ENCODE measurements at regions not wholly inside any gene's neighbourhood (a gene's known extent, or its start where the extent isn't known, plus 50 kb on each side); places are given as distances from the start of the nearest gene placed in this dataset.
"Not testable (repeated sequence)": the region's sequence is repeated elsewhere in the genome, so short reads cannot be mapped to it uniquely, and the experiment has no call there.

DNA sequence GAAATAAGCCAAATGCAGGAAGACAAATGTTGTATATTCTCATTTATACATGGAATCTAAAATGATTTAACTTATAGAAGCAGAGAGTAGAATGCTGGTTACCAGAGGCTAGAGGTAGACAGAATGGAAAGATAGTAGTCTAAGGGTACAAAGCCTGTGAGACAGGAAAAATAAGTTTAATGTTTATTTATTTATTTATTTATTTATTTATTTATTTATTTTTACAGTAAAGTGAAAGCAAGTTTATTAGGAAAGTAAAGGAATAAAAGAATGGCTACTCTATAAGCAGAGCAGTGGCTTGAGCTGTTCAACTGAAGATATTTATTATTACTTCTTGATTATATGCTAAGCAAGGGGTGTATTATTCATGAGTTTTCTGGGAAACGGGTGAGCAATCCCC is 203.2 kb downstream of the LAS1L start:
- no peaks in the 10 kb centered on the region for H3K4me1 ChIP-seq (ENCODE audit: control insufficient read depth in 1 of 2, insufficient read depth in 2 of 2, low read length in 2 of 2)
- H3K27ac ChIP-seq (ENCODE audit: low read depth, low read length), result no peak overlapping the region
- no peaks in the 10 kb centered on the region for H3K36me3 ChIP-seq (ENCODE audit: control insufficient read depth in 1 of 2, insufficient read depth in 2 of 2, low read length in 2 of 2)
- H3K27me3 ChIP-seq (ENCODE audit: control insufficient read depth in 1 of 2, insufficient read depth in 2 of 2, low read length in 2 of 2), result no peaks in the 10 kb centered on the region
- no peak overlapping the region for H3K9ac ChIP-seq (ENCODE audit: low read depth in 1 of 2, low read length in 2 of 2)
- no peak overlapping the region for H3K4me3 ChIP-seq (ENCODE audit: low read depth in 1 of 2, low read length in 2 of 2)
- no peaks in the 10 kb centered on the region for H3K9me3 ChIP-seq (ENCODE audit: control insufficient read depth in 1 of 2, low read length in 2 of 2)

DNA sequence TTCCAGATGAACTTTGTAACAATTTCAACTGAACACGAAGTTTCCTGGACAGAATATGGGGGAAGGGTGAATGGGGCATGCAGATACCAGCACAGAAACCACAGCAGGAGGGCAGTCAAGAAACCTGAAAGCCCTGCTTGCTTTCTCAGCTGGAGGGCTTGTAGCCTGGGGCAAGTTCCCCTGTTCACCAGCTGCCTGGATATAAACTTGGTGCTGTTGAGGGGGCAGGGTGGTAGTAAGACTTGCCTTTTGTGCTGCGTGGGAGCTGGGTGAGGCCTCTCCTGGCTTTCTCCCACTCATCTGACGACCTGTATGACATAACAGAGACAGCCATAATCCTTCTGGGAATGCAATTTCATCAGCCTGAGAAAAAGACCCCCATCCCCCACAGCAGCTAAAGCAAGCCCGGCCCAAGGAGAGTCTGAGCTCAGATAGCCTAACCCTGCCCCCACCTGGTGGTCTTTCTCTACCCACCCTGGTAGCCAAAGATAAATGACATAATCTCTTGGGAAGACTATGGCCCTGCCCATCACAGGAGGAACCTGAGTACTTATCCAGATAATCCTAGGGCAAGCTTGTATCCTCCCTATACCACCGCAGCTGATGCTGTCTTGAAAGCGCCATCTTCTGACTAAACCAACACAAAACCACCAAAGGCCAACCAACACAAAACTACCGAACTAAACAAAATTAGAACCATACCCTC is 234.3 kb downstream of the LAS1L start:
- H3K36me3 ChIP-seq (ENCODE audit: control insufficient read depth in 1 of 2, insufficient read depth in 2 of 2, low read length in 2 of 2), result no peaks in the 10 kb centered on the region
- no peak overlapping the region for H3K27ac ChIP-seq (ENCODE audit: low read depth, low read length)
- no peaks in the 10 kb centered on the region for H3K27me3 ChIP-seq (ENCODE audit: control insufficient read depth in 1 of 2, insufficient read depth in 2 of 2, low read length in 2 of 2)
- no peak overlapping the region for H3K4me3 ChIP-seq (ENCODE audit: low read depth in 1 of 2, low read length in 2 of 2)
- H3K9me3 ChIP-seq (ENCODE audit: control insufficient read depth in 1 of 2, low read length in 2 of 2), result peaks cover 0 to 8% of the 10 kb centered on the region in 2 donors
- H3K4me1 ChIP-seq (ENCODE audit: control insufficient read depth in 1 of 2, insufficient read depth in 2 of 2, low read length in 2 of 2), result no peaks in the 10 kb centered on the region
- H3K9ac ChIP-seq (ENCODE audit: low read depth in 1 of 2, low read length in 2 of 2), result no peak overlapping the region

DNA sequence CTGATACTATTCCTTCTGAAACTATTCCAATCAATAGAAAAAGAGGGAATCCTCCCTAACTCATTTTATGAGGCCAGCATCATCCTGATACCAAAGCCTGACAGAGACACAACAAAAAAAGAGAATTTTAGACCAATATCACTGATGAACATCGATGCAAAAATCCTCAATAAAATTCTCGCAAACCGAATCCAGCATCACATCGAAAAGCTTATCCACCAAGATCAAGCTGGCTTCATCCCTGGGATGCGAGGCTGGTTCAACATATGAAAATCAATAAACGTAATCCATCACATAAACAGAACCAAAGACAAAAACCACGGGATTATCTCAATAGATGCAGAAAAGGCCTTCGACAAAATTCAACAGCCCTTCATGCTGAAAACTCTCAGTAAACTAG is 251.7 kb downstream of the LAS1L start:
- not testable (repeated sequence) for H3K27ac ChIP-seq (ENCODE audit: low read depth, low read length); H3K27me3 ChIP-seq (ENCODE audit: control insufficient read depth in 1 of 2, insufficient read depth in 2 of 2, low read length in 2 of 2); H3K4me1 ChIP-seq (ENCODE audit: control insufficient read depth in 1 of 2, insufficient read depth in 2 of 2, low read length in 2 of 2); H3K4me3 ChIP-seq (ENCODE audit: low read depth in 1 of 2, low read length in 2 of 2); H3K9me3 ChIP-seq (ENCODE audit: control insufficient read depth in 1 of 2, low read length in 2 of 2); H3K36me3 ChIP-seq (ENCODE audit: control insufficient read depth in 1 of 2, insufficient read depth in 2 of 2, low read length in 2 of 2); H3K9ac ChIP-seq (ENCODE audit: low read depth in 1 of 2, low read length in 2 of 2)

DNA sequence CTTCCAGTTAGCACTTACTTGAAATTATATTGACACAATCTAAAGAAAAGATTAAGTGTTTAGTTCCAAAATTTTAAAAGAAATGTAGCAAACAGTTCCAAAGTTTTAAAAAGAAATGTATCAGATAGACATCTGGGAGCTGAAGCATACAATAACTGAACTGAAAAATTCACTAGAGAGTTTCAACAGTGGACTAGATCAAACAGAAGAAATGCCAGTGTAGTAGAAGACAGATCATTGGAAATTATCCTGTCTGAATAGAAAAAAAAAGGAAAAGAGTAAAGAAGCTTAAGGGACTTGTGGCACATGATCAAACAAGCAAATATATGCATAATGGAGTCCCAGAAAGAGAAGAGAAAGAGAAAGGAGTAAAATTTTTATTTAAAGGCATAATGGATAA is 261.4 kb downstream of the LAS1L start:
- H3K27ac ChIP-seq (ENCODE audit: low read depth, low read length), result no peak overlapping the region
- H3K36me3 ChIP-seq (ENCODE audit: control insufficient read depth in 1 of 2, insufficient read depth in 2 of 2, low read length in 2 of 2), result no peaks in the 10 kb centered on the region
- H3K4me3 ChIP-seq (ENCODE audit: low read depth in 1 of 2, low read length in 2 of 2), result no peak overlapping the region
- H3K4me1 ChIP-seq (ENCODE audit: control insufficient read depth in 1 of 2, insufficient read depth in 2 of 2, low read length in 2 of 2), result no peaks in the 10 kb centered on the region
- H3K27me3 ChIP-seq (ENCODE audit: control insufficient read depth in 1 of 2, insufficient read depth in 2 of 2, low read length in 2 of 2), result no peaks in the 10 kb centered on the region
- no peak overlapping the region for H3K9ac ChIP-seq (ENCODE audit: low read depth in 1 of 2, low read length in 2 of 2)
- H3K9me3 ChIP-seq (ENCODE audit: control insufficient read depth in 1 of 2, low read length in 2 of 2), result peaks cover 14 to 24% of the 10 kb centered on the region in 2 donors

DNA sequence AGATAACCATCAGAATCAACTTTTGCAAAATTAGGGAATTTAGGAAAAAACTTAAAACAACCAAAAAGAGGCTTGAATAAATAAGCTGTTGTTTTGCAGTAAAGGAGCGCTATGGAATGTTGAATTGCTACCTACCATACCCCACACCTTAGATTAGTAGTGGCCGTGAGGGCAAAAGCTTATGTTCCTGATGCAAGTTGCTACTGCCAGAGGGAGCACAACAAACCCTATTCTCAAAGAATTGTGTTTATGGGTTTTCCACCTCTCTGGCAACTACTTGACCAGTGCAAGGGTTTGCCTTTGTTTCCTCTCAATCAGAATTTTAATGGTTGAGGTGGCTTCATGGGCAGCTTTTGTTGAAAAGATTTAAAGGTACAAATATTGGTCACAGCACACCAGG is 268.1 kb downstream of the LAS1L start:
- Histone ChIP-seq H3K27me3 (ENCODE audit: control insufficient read depth in 1 of 2, insufficient read depth in 2 of 2, low read length in 2 of 2) (no peaks in the 10 kb centered on the region), H3K9ac (ENCODE audit: low read depth in 1 of 2, low read length in 2 of 2) (no peak overlapping the region), H3K36me3 (ENCODE audit: control insufficient read depth in 1 of 2, insufficient read depth in 2 of 2, low read length in 2 of 2) (no peaks in the 10 kb centered on the region), H3K27ac (ENCODE audit: low read depth, low read length) (no peak overlapping the region), H3K4me1 (ENCODE audit: control insufficient read depth in 1 of 2, insufficient read depth in 2 of 2, low read length in 2 of 2) (no peaks in the 10 kb centered on the region), H3K9me3 (ENCODE audit: control insufficient read depth in 1 of 2, low read length in 2 of 2) (no peaks in the 10 kb centered on the region), H3K4me3 (ENCODE audit: low read depth in 1 of 2, low read length in 2 of 2) (no peak overlapping the region)

DNA sequence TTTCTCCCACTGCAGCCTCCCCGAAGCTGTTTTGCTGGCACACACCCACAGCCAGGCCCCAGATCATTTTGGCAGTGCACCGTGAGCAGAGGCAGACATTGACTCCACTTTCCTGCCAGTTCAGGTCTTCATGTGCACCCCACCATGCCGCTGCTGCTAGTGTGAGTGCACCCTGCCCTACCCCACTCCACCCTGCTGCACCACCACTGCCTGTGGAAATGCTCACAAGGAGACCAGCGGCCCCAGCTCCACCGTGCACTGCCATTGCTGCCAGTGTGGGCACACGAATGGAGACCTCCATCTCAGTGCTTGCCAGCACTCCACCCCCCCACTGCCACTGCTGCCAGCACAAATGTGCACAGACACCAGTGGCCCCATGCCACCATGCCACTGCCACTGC is 277.6 kb upstream of the ZC4H2 start:
- H3K4me3 ChIP-seq (ENCODE audit: low read depth in 1 of 2, low read length in 2 of 2), result no peak overlapping the region
- no peaks in the 10 kb centered on the region for H3K4me1 ChIP-seq (ENCODE audit: control insufficient read depth in 1 of 2, insufficient read depth in 2 of 2, low read length in 2 of 2)
- no peak overlapping the region for H3K9ac ChIP-seq (ENCODE audit: low read depth in 1 of 2, low read length in 2 of 2)
- peaks cover 0 to 4% of the 10 kb centered on the region in 2 donors for H3K9me3 ChIP-seq (ENCODE audit: control insufficient read depth in 1 of 2, low read length in 2 of 2)
- no peak overlapping the region for H3K27ac ChIP-seq (ENCODE audit: low read depth, low read length)
- no peaks in the 10 kb centered on the region for H3K27me3 ChIP-seq (ENCODE audit: control insufficient read depth in 1 of 2, insufficient read depth in 2 of 2, low read length in 2 of 2)
- no peaks in the 10 kb centered on the region for H3K36me3 ChIP-seq (ENCODE audit: control insufficient read depth in 1 of 2, insufficient read depth in 2 of 2, low read length in 2 of 2)

DNA sequence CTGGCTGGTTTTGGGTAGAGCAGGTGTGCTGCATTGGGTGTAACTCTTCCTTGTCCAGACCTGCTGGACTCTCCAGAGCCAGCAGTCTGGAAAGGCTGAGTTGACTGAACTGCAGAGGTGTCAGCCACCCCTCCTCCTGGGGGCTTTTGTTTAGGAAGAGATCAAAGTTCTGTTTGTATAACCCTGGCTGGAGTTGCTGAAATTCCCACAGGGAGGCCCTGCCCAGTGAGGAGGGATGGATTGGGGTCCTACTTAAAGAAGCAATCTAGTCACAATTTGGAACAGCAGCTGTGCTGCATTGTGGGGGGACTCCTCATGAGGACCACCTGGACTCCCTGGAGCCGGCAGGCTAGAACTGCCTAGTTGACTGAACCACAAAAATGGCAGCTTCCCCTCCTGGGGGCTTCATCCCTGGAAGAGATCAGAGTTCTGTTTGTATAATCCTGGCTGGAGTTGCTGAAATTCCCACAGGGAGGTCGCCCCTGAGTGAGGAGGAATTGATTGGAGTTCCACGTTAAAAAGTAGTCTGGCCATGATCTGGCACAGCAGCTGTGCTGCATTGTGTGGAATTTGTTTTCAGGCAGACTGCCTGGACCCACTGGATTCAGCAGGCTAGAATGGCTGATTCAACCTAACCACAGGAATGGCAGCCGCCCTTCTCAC is 264.9 kb upstream of the ZC4H2 start:
- Histone ChIP-seq H3K27me3 (ENCODE audit: control insufficient read depth in 1 of 2, insufficient read depth in 2 of 2, low read length in 2 of 2) (no peaks in the 10 kb centered on the region), H3K4me3 (ENCODE audit: low read depth in 1 of 2, low read length in 2 of 2) (no peak overlapping the region), H3K4me1 (ENCODE audit: control insufficient read depth in 1 of 2, insufficient read depth in 2 of 2, low read length in 2 of 2) (no peaks in the 10 kb centered on the region), H3K9ac (ENCODE audit: low read depth in 1 of 2, low read length in 2 of 2) (no peak overlapping the region), H3K36me3 (ENCODE audit: control insufficient read depth in 1 of 2, insufficient read depth in 2 of 2, low read length in 2 of 2) (no peaks in the 10 kb centered on the region), H3K9me3 (ENCODE audit: control insufficient read depth in 1 of 2, low read length in 2 of 2) (peaks cover 4 to 5% of the 10 kb centered on the region in 2 donors), H3K27ac (ENCODE audit: low read depth, low read length) (no peak overlapping the region)

DNA sequence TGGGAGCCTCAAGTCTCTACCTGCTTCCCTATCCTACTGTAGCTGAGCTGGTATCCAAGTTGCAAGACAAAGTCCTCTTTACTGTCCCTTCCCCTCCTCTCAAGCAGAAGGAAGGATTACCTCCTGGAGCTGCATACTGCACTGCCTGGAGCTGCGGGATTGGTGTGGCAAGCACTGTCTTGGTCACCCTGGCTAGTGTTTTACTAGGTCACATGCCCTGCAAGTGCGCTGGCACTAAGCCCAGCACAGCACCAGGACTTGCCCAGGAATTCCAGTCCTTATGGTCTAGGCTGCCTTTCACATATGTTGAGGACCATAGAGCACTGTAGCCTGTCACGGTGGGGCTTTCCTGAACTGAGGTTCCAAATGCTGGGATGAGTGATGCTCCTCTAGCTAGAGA is 227.3 kb upstream of the ZC4H2 start:
- H3K4me3 ChIP-seq (ENCODE audit: low read depth in 1 of 2, low read length in 2 of 2), result no peak overlapping the region
- no peak overlapping the region for H3K9ac ChIP-seq (ENCODE audit: low read depth in 1 of 2, low read length in 2 of 2)
- no peak overlapping the region for H3K27ac ChIP-seq (ENCODE audit: low read depth, low read length)
- no peaks in the 10 kb centered on the region for H3K27me3 ChIP-seq (ENCODE audit: control insufficient read depth in 1 of 2, insufficient read depth in 2 of 2, low read length in 2 of 2)
- H3K9me3 ChIP-seq (ENCODE audit: control insufficient read depth in 1 of 2, low read length in 2 of 2), result no peaks in the 10 kb centered on the region
- H3K36me3 ChIP-seq (ENCODE audit: control insufficient read depth in 1 of 2, insufficient read depth in 2 of 2, low read length in 2 of 2), result no peaks in the 10 kb centered on the region
- no peaks in the 10 kb centered on the region for H3K4me1 ChIP-seq (ENCODE audit: control insufficient read depth in 1 of 2, insufficient read depth in 2 of 2, low read length in 2 of 2)

DNA sequence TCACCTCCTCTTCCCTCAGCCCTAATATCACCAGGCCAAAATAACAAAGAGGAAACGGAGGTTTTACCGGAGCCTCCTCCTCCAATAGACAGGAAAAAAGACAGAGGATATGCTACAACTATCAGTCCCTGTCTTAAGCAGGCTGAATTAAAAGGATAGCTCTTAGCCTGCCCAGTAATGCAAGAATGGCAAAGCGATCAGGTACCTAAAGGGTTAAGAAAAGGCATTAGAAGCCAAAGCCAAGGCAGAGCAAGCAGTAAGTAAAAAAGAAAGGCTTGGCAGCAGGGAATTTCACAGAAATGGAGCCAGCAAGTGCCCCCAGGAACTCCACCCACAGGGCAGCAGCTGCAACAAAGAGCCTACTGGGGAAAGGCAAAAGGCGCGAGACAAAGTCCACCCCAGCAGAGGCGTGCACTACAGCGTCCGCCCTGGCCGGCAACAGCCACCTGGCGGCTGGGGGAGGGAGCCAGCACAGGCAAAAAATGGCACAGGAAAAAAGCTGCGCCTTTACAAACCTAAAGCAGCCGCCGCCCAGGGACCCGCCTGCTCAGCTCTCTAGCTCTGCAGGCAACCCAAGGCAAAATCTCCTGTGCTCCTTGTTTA is 220.6 kb upstream of the ZC4H2 start:
- Histone ChIP-seq H3K4me3 (ENCODE audit: low read depth in 1 of 2, low read length in 2 of 2) (peak overlapping the region; percentile 52 to 58), H3K4me1 (ENCODE audit: control insufficient read depth in 1 of 2, insufficient read depth in 2 of 2, low read length in 2 of 2) (peaks cover 5 to 7% of the 10 kb centered on the region in 2 donors), H3K27me3 (ENCODE audit: control insufficient read depth in 1 of 2, insufficient read depth in 2 of 2, low read length in 2 of 2) (no peaks in the 10 kb centered on the region), H3K36me3 (ENCODE audit: control insufficient read depth in 1 of 2, insufficient read depth in 2 of 2, low read length in 2 of 2) (no peaks in the 10 kb centered on the region), H3K9ac (ENCODE audit: low read depth in 1 of 2, low read length in 2 of 2) (no peak overlapping the region), H3K9me3 (ENCODE audit: control insufficient read depth in 1 of 2, low read length in 2 of 2) (no peaks in the 10 kb centered on the region), H3K27ac (ENCODE audit: low read depth, low read length) (no peak overlapping the region)

DNA sequence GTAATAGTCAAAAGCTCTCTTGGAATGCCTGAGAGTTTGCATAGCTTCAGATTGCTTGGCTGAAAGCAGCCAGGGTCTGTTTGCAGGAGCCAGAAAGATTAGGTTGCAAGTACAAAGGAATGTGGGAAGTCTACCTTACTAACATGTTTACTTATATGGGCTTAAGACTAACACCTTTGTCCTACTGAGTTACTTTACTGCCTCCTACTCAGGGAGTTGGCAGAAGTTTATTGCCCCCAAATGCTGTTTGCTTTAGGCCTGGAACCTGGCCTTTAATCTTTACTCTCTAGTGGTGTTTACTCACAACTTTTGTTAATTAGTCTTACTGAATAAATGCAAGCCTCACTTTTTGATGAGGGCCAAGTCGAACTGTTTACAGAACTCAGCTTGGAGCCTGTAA is 219.4 kb upstream of the ZC4H2 start:
- Histone ChIP-seq H3K9me3 (ENCODE audit: control insufficient read depth in 1 of 2, low read length in 2 of 2) (no peaks in the 10 kb centered on the region), H3K27ac (ENCODE audit: low read depth, low read length) (no peak overlapping the region), H3K4me1 (ENCODE audit: control insufficient read depth in 1 of 2, insufficient read depth in 2 of 2, low read length in 2 of 2) (peaks cover 5 to 7% of the 10 kb centered on the region in 2 donors), H3K36me3 (ENCODE audit: control insufficient read depth in 1 of 2, insufficient read depth in 2 of 2, low read length in 2 of 2) (no peaks in the 10 kb centered on the region), H3K4me3 (ENCODE audit: low read depth in 1 of 2, low read length in 2 of 2) (no peak overlapping the region), H3K27me3 (ENCODE audit: control insufficient read depth in 1 of 2, insufficient read depth in 2 of 2, low read length in 2 of 2) (no peaks in the 10 kb centered on the region), H3K9ac (ENCODE audit: low read depth in 1 of 2, low read length in 2 of 2) (no peak overlapping the region)
